Astrocyte of the spinal cord (primary cell): ENCODE measurements at regions not wholly inside any gene's neighbourhood (a gene's known extent, or its start where the extent isn't known, plus 50 kb on each side); places are given as distances from the start of the nearest gene placed in this dataset.

ENCODE experiments used
- DNase-seq: peaks from one replicate; pipeline ENCODE4 v3.0.0; 2011; ENCODE audit warnings: low read depth, low spot score
- H3K4me3 ChIP-seq: 2 replicates; pipeline ENCODE4 v1.5.1; 2011; ENCODE audit warnings: low read depth, mild to moderate bottlenecking, low read length, moderate library complexity
- in situ Hi-C: cut with HindIII; loops from 2 replicates; pipeline ENCODE4 v1.10.0; 2017; ENCODE audit warnings: low sequenced_read_pairs
- TF ChIP-seq, protein P1 (sequence below): IDR thresholded peaks from 2 replicates; pipeline ENCODE4 v1.5.1; 2012; ENCODE audit warnings: low read depth, mild to moderate bottlenecking, low read length, inconsistent platforms

GRCh38 chr12:61525331-61525730, 734.9 kb upstream of the USP15 start:
- in situ Hi-C loops: no loop called here
- TF ChIP-seq, protein P1, sequence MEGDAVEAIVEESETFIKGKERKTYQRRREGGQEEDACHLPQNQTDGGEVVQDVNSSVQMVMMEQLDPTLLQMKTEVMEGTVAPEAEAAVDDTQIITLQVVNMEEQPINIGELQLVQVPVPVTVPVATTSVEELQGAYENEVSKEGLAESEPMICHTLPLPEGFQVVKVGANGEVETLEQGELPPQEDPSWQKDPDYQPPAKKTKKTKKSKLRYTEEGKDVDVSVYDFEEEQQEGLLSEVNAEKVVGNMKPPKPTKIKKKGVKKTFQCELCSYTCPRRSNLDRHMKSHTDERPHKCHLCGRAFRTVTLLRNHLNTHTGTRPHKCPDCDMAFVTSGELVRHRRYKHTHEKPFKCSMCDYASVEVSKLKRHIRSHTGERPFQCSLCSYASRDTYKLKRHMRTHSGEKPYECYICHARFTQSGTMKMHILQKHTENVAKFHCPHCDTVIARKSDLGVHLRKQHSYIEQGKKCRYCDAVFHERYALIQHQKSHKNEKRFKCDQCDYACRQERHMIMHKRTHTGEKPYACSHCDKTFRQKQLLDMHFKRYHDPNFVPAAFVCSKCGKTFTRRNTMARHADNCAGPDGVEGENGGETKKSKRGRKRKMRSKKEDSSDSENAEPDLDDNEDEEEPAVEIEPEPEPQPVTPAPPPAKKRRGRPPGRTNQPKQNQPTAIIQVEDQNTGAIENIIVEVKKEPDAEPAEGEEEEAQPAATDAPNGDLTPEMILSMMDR: no peak
- DNase-seq: no peak
- no peak overlapping the region for H3K4me3 ChIP-seq

GRCh38 chr12:61530456-61530855, 729.7 kb upstream of the USP15 start:
- no peak for DNase-seq
- no peak overlapping the region for H3K4me3 ChIP-seq
- TF ChIP-seq, protein P1: no peak
- in situ Hi-C loops: no loop called here

DNA sequence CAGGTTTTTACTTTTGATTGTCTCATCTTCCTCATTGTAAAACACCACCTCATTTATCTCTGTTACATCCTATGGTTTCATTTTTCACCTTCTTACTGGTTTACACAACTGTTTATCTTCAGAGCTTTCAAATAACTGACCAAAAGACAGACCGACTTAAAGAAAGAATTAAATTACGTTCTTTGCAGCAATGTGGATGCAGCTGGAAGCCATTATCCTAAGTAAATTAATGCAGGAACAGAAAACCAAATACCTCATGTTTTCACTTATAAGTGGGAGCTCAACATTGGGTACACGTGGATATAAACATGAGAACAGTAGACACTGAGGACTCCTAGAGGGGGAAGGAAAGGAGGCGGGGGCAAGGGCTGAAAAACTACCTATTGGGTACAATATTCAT, 729.0 kb upstream of the USP15 start:
- in situ Hi-C loops: no loop called here
- TF ChIP-seq, protein P1: no peak
- no peak for DNase-seq
- no peak overlapping the region for H3K4me3 ChIP-seq

DNA sequence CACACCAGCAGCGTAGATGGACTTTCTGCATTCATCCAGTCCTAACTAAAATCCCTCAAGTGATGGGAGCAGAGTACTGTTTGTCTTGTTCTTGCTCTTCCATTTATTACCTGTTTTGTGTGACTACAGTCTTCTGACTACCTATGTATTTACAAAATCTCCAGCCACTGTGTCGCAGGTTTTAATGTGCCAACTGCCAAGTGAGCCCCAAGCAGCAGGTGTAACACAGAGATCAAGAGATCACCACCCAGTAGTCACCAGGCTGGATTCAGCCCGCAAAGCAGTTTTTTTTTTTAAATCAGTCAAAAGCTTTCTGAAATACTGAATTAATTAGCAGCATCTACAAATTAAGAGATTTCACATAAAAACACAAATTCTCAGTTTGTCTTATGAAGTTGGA, 724.1 kb upstream of the USP15 start:
- no peak for DNase-seq
- in situ Hi-C loops: no loop called here
- TF ChIP-seq, protein P1: no peak
- no peak overlapping the region for H3K4me3 ChIP-seq

DNA sequence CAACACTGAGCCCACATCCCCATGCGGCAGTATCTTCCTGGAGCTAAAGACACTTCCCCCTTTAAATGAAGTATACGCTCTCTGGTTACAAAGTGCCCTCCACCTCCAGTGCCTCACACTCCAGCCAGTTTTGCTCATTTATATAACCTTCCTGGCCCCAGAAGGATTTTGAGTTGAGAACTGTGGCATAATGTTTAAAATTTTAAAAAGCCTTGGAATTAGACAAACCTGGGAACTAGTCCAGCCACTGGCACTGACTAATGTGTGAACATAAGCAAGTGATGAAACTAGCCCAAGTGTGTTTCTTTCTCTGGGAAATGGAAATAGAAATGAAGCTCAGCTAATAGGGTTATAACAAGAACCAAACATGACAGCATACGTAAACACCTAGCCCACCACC, 723.7 kb upstream of the USP15 start:
- TF ChIP-seq, protein P1: no peak
- DNase-seq: no peak
- in situ Hi-C loops: no loop called here

DNA sequence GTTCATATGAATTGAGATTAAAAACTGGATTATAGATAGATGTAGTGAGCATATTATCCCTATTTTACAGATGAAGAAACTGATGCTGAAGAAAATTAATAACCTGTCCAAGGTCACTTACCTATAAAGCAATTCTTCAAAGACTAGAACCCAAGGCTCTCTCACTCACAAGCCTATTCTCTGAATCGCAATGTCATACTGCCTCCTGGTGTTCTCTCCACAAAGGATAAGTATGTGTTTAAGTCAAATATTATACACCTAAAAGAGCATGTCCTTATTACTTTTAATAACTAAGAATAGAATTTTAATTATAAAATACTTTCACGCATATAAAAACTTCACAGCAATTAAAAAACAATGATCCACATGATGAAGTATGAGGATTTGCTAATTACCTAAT, 721.3 kb upstream of the USP15 start:
- no peak overlapping the region for H3K4me3 ChIP-seq
- DNase-seq: no peak
- in situ Hi-C loops: no loop called here
- TF ChIP-seq, protein P1: no peak

More for the DNA sequence above, 723.7 kb upstream of the USP15 start:
- no peak overlapping the region for H3K4me3 ChIP-seq

- in situ Hi-C loops: no loop called here
- TF ChIP-seq, protein P1: no peak
- no peak overlapping the region for H3K4me3 ChIP-seq
- no peak for DNase-seq
These were observed 717.7 kb upstream of the USP15 start for GRCh38 chr12:61542551-61542950.
